Heart left ventricle (tissue), 16 donors: ENCODE measurements at regions not wholly inside any gene's neighbourhood (a gene's known extent, or its start where the extent isn't known, plus 50 kb on each side); places are given as distances from the start of the nearest gene placed in this dataset.

Experiments
- ATAC-seq, 4 donors: fragments of 200-7000 bp; cut with Tn5 transposase; one replicate each; pipeline ENCODE4 v1.9.1; 2020 to 2022; ENCODE audit warnings: moderate library complexity in 4 of 4, mild to moderate bottlenecking in 3 of 4, moderate number of reproducible peaks in 1 of 4
- DNase-seq, 5 donors: peaks; one replicate each; pipeline ENCODE4 v3.0.0-alpha.2; 2020
- H3K27ac ChIP-seq, 12 donors: fragments of 200-600 bp; sonication (generic) in 4 of 12; one replicate each; pipeline versions ENCODE4 v1.5.0 to v1.8.0; 2016 to 2022; ENCODE audit warnings: mild to moderate bottlenecking in 2 of 12
- H3K27me3 ChIP-seq, 9 donors: fragments of 200-600 bp; sonication (generic) in 2 of 9; one replicate each; pipeline versions ENCODE4 v1.5.1 to v1.8.0; 2016 to 2022; ENCODE audit warnings: mild to moderate bottlenecking in 3 of 9
- H3K36me3 ChIP-seq, 9 donors: fragments of 200-600 bp; sonication (generic) in 2 of 9; one replicate each; pipeline versions ENCODE4 v1.5.0 to v1.8.0; 2018 to 2022; ENCODE audit warnings: mild to moderate bottlenecking in 2 of 9
- H3K4me1 ChIP-seq, 12 donors: fragments of 200-600 bp; sonication (generic) in 4 of 12; one replicate each; pipeline versions ENCODE4 v1.5.0 to v1.8.0; 2016 to 2022; ENCODE audit warnings: mild to moderate bottlenecking in 3 of 12
- H3K4me3 ChIP-seq, 12 donors: fragments of 200-600 bp; sonication (generic) in 4 of 12; one replicate each; pipeline versions ENCODE4 v1.5.0 to v1.8.0; 2017 to 2022; ENCODE audit warnings: mild to moderate bottlenecking in 9 of 12, moderate library complexity in 4 of 12
- H3K9me3 ChIP-seq, 12 donors: fragments of 200-600 bp; sonication (generic) in 4 of 12; one replicate each; pipeline versions ENCODE4 v1.5.0 to v1.8.0; 2016 to 2022; ENCODE audit warnings: mild to moderate bottlenecking in 1 of 12
- CTCF ChIP-seq, 12 donors: fragments of 200-600 bp; sonication (generic) in 4 of 12; IDR thresholded peaks; one replicate each; pipeline versions ENCODE4 v1.5.0 to v1.8.0; 2018 to 2022; ENCODE audit warnings: antibody characterized with exemption in 12 of 12, mild to moderate bottlenecking in 5 of 12
- POLR2A ChIP-seq, 2 donors: fragments of 450-650 bp; IDR thresholded peaks; one replicate each; pipeline ENCODE4 v1.6.1; 2017; ENCODE audit warnings: antibody characterized with exemption in 2 of 2, mild to moderate bottlenecking in 2 of 2, moderate library complexity in 2 of 2
- WGBS, 4 donors: extraction: QIAGEN DNeasy Blood & Tissue Kit in 2 of 4; methylation state at CpG; one replicate each; pipeline versions ENCODE4 v1.1.5 to v1.1.7; 2013 to 2018; 5-methylcytosine and 5-hydroxymethylcytosine counted together
- intact Hi-C, 10 donors: fragments of 100-400 bp; cut with DNase I; formaldehyde crosslinking; loops; one replicate each; pipeline versions ENCODE4 v1.11.1 to v1.14.2; 2022
- donor health status: ischemic (EF 13 %, LVEDD 7.1; RV severe dilation, severe dysfunction).
- donor health status: healthy with polysubstance abuse.
- donor health status: DM: no; HTN: yes; CAD: no.
- donor health status: DM: no; HTN: no; CAD: no.
- donor health status: ischemic (EF 25% LVEDD 6.9; RV normal size, moderate dysfunction).
- donor health status: ischemic (EF 25% LVEDD 5.7; RV mildly dilated, moderate dysfunction).
- donor health status: healthy.
- donor health status: DM: yes; HTN: yes; CAD: no.
- donor health status: ischemic (EF 35%, LVEDD 5.7; RV mildly dilated, moderate dysfunction).
- donor health status: nonischemic (EF 11% LVEDD 7.7; RV severe dilation, severe dysfunction).
- donor health status: DM: yes; HTN: yes; CAD: no.
- donor health status: PGD.
- donor health status: ischemic (EF 29% LVEDD 5.4; RV normal size, mild dysfunction).
- donor health status: nonischemic (EF 23%, LVEDD 6.1; RV moderate dilation, normal function).

- WGBS, 4 donors: 27 to 59% (median 39%) methylated on average over 1 of the region's 1 CpG
- TF ChIP-seq POLR2A (IDR thresholded peaks at IDR 0.05) (no peak), CTCF (IDR thresholded peaks at IDR 0.05) (no peak)
- H3K27me3 ChIP-seq: no peaks in the 10 kb centered on the region
- peak in 1 of 4 donors; percentile 26 for ATAC-seq
- H3K9me3 ChIP-seq: peaks cover 0 to 5% (median 0%) of the 10 kb centered on the region in 12 donors
- H3K27ac ChIP-seq: no peak overlapping the region
- H3K4me1 ChIP-seq: peaks cover 0 to 28% (median 1%) of the 10 kb centered on the region in 12 donors
- H3K36me3 ChIP-seq: no peaks in the 10 kb centered on the region
- no peak overlapping the region for H3K4me3 ChIP-seq
- DNase-seq: no peak
- intact Hi-C loops: loop anchor here in 1 of 10 donors (10.0 kb wide), 1 partner anchor 58 kb away; the partner anchor contains the start of gene BMP4
Measured at GRCh38 chr14:53896726-53897125, 59.9 kb downstream of the BMP4 start.

- Histone ChIP-seq H3K4me3 (no peak overlapping the region), H3K27me3 (no peaks in the 10 kb centered on the region), H3K36me3 (no peaks in the 10 kb centered on the region), H3K9me3 (peaks cover 0 to 5% (median 0%) of the 10 kb centered on the region in 12 donors), H3K4me1 (peaks cover 0 to 27% (median 7%) of the 10 kb centered on the region in 12 donors), H3K27ac (no peak overlapping the region)
- ATAC-seq: no peak
- DNase-seq: no peak
- TF ChIP-seq CTCF (IDR thresholded peaks at IDR 0.05) (no peak), POLR2A (IDR thresholded peaks at IDR 0.05) (no peak)
- intact Hi-C loops: loop anchor here in 3 of 10 donors (5.0 to 10.0 kb wide), 2 partner anchors 58 to 60 kb away; partner anchors contain the start of gene BMP4 (in 1 of the 3)
- WGBS, 4 donors: 23 to 32% (median 29%) methylated on average over 2 of the region's 2 CpGs
Measured at GRCh38 chr14:53894456-53894855, 62.2 kb downstream of the BMP4 start.

- DNase-seq (no peak), ATAC-seq (no peak)
- TF ChIP-seq CTCF (IDR thresholded peaks at IDR 0.05): no peak
- no peak for TF ChIP-seq POLR2A (IDR thresholded peaks at IDR 0.05)
- H3K27ac ChIP-seq: no peak overlapping the region
- no peak overlapping the region for H3K4me3 ChIP-seq
- peaks cover 0 to 27% (median 7%) of the 10 kb centered on the region in 12 donors for H3K4me1 ChIP-seq
- intact Hi-C loops: loop anchor here in 3 of 10 donors (5.0 to 10.0 kb wide), 2 partner anchors 59 to 61 kb away; partner anchors contain the start of gene BMP4 (in 1 of the 3)
- H3K36me3 ChIP-seq: no peaks in the 10 kb centered on the region
- H3K9me3 ChIP-seq: peaks cover 0 to 5% (median 0%) of the 10 kb centered on the region in 12 donors
- no peaks in the 10 kb centered on the region for H3K27me3 ChIP-seq
- WGBS, 4 donors: 93 to 97% (median 96%) methylated on average over 2 of the region's 2 CpGs
Measured at GRCh38 chr14:53893374-53893773, 63.3 kb downstream of the BMP4 start.

- no peaks in the 10 kb centered on the region for H3K9me3 ChIP-seq
- peak overlapping the region in 6 of 12 donors; percentile 25 to 47 (median 32) for H3K27ac ChIP-seq
- peak in 4 of 5 donors; percentile 15 to 38 (median 27) for DNase-seq
- H3K27me3 ChIP-seq: no peaks in the 10 kb centered on the region
- ATAC-seq: peak; percentile 65 to 88 (median 74)
- no peak for TF ChIP-seq POLR2A (IDR thresholded peaks at IDR 0.05)
- TF ChIP-seq CTCF (IDR thresholded peaks at IDR 0.05): no peak
- peaks cover 0 to 27% (median 7%) of the 10 kb centered on the region in 12 donors for H3K4me1 ChIP-seq
- H3K36me3 ChIP-seq: no peaks in the 10 kb centered on the region
- WGBS, 4 donors: 22 to 42% (median 28%) methylated on average over 3 of the region's 3 CpGs
- intact Hi-C loops: loop anchor here in 3 of 10 donors (5.0 to 10.0 kb wide), 2 partner anchors 62 to 64 kb away; partner anchors contain the start of gene BMP4 (in 1 of the 3)
- no peak overlapping the region for H3K4me3 ChIP-seq
Measured at GRCh38 chr14:53890611-53891101, 66.0 kb downstream of the BMP4 start.
